Calu3 (cell line): ENCODE measurements at regions not wholly inside any gene's neighbourhood (a gene's known extent, or its start where the extent isn't known, plus 50 kb on each side); places are given as distances from the start of the nearest gene placed in this dataset.

Source experiments
- BruUV-seq: library from RNA; stranded (reverse); fragments of 400-500 nt; replicated peaks from 2 replicates; lab custom pipeline; 2021; lab: Mats Ljungman, UMichigan
- CTCF ChIA-PET: fragments of 300-600 bp; sonication (Branson Sonifier 250); formaldehyde crosslinking; loops from one replicate; lab custom pipeline; 2022; ENCODE audit warnings: antibody characterized with exemption; lab: Charles Lee
- DNase-seq: peaks from one replicate; pipeline ENCODE4 v3.0.0; 2022
- H3K27ac Mint-ChIP-seq: one replicate; pipeline ENCODE4 v1.8.0; 2022; ENCODE audit warnings: mixed read lengths; ENCODE audit not compliant: unreplicated experiment
- H3K27me3 Mint-ChIP-seq: one replicate; pipeline ENCODE4 v1.8.0; 2022; ENCODE audit warnings: mixed read lengths; ENCODE audit not compliant: unreplicated experiment
- H3K36me3 Mint-ChIP-seq: one replicate; pipeline ENCODE4 v1.8.0; 2022; ENCODE audit warnings: mild to moderate bottlenecking, moderate library complexity, mixed read lengths; ENCODE audit not compliant: insufficient read depth, unreplicated experiment
- H3K4me1 Mint-ChIP-seq: one replicate; pipeline ENCODE4 v1.8.0; 2022; ENCODE audit warnings: mild to moderate bottlenecking, low read depth, mixed read lengths; ENCODE audit not compliant: unreplicated experiment
- H3K4me3 Mint-ChIP-seq: one replicate; pipeline ENCODE4 v1.8.0; 2022; ENCODE audit warnings: mild to moderate bottlenecking, low read depth, moderate library complexity, mixed read lengths; ENCODE audit not compliant: unreplicated experiment
- H3K9me3 Mint-ChIP-seq: one replicate; pipeline ENCODE4 v1.8.0; 2022; ENCODE audit warnings: low read depth, mixed read lengths; ENCODE audit not compliant: unreplicated experiment
- intact Hi-C: fragments of 100-400 bp; cut with micrococcal nuclease; formaldehyde crosslinking; loops from one replicate; pipeline ENCODE4 v1.10.0; 2022; ENCODE audit not compliant: unreplicated experiment
- TF ChIP-seq, protein P1 (sequence below): fragments of 200-600 bp; IDR thresholded peaks from one replicate; pipeline ENCODE4 v1.8.0; 2022; ENCODE audit warnings: antibody characterized with exemption; ENCODE audit not compliant: unreplicated experiment

GRCh38 chr9:82271106-82271561 is 282.6 kb downstream of the SPATA31D1 start:
- no peak for DNase-seq
- H3K36me3 Mint-ChIP-seq = no peaks in the 10 kb centered on the region
- H3K27ac Mint-ChIP-seq = no peak overlapping the region
- intact Hi-C loops = no loop called here
- TF ChIP-seq, protein P1, sequence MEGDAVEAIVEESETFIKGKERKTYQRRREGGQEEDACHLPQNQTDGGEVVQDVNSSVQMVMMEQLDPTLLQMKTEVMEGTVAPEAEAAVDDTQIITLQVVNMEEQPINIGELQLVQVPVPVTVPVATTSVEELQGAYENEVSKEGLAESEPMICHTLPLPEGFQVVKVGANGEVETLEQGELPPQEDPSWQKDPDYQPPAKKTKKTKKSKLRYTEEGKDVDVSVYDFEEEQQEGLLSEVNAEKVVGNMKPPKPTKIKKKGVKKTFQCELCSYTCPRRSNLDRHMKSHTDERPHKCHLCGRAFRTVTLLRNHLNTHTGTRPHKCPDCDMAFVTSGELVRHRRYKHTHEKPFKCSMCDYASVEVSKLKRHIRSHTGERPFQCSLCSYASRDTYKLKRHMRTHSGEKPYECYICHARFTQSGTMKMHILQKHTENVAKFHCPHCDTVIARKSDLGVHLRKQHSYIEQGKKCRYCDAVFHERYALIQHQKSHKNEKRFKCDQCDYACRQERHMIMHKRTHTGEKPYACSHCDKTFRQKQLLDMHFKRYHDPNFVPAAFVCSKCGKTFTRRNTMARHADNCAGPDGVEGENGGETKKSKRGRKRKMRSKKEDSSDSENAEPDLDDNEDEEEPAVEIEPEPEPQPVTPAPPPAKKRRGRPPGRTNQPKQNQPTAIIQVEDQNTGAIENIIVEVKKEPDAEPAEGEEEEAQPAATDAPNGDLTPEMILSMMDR = no peak
- no peaks in the 10 kb centered on the region for H3K27me3 Mint-ChIP-seq
- H3K4me1 Mint-ChIP-seq = no peaks in the 10 kb centered on the region
- H3K9me3 Mint-ChIP-seq = no peaks in the 10 kb centered on the region
- CTCF ChIA-PET = no interaction called here
- H3K4me3 Mint-ChIP-seq = no peak overlapping the region
- BruUV-seq = no TSS peak

GRCh38 chr9:82273121-82273520 is 284.5 kb downstream of the SPATA31D1 start:
- no peak overlapping the region for H3K4me3 Mint-ChIP-seq
- no peaks in the 10 kb centered on the region for H3K27me3 Mint-ChIP-seq
- no peaks in the 10 kb centered on the region for H3K36me3 Mint-ChIP-seq
- CTCF ChIA-PET = no interaction called here
- no TSS peak for BruUV-seq
- no peaks in the 10 kb centered on the region for H3K4me1 Mint-ChIP-seq
- intact Hi-C loops = no loop called here
- TF ChIP-seq, protein P1 = no peak
- no peak for DNase-seq
- no peak overlapping the region for H3K27ac Mint-ChIP-seq
- H3K9me3 Mint-ChIP-seq = peaks cover 3% of the 10 kb centered on the region

DNA sequence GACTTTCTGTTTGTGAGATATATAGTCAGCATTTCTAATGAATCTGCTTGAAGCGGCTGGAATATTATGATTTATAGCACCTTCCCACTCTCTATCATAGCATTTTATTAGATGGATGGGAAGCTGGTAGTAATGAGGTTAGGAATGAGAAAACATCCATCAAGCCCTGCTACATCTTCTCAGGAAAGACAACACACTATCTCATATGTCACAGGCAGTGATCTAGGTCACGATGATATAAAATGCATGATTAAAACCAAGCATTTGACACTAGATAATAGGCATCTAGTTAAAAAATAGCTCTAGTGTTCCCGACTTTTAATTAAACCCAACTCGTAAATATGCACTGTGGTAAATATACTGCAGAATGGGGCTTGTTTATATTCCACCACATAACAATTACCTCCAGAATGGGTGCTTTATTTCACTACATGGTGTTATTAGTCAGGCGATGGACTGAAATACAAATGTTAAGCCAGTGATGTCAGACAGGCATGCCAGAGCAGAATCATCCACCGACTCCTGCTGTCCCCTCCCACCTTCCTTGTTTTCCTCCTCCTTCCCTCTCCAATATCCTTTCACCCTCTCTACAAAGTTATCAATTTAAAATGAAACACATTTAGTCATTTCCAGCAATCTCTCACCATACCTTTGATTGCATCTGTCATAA is 286.8 kb downstream of the SPATA31D1 start:
- no peak overlapping the region for H3K27ac Mint-ChIP-seq
- TF ChIP-seq, protein P1 = no peak
- peaks cover 7% of the 10 kb centered on the region for H3K9me3 Mint-ChIP-seq
- no TSS peak for BruUV-seq
- no peaks in the 10 kb centered on the region for H3K36me3 Mint-ChIP-seq
- no peaks in the 10 kb centered on the region for H3K27me3 Mint-ChIP-seq
- no peak overlapping the region for H3K4me3 Mint-ChIP-seq
- no peaks in the 10 kb centered on the region for H3K4me1 Mint-ChIP-seq
- no peak for DNase-seq
- CTCF ChIA-PET = no interaction called here
- intact Hi-C loops = no loop called here

GRCh38 chr9:82281066-82281465 is 292.5 kb downstream of the SPATA31D1 start:
- H3K36me3 Mint-ChIP-seq = no peaks in the 10 kb centered on the region
- H3K4me3 Mint-ChIP-seq = no peak overlapping the region
- intact Hi-C loops = no loop called here
- H3K27me3 Mint-ChIP-seq = no peaks in the 10 kb centered on the region
- no TSS peak for BruUV-seq
- H3K4me1 Mint-ChIP-seq = no peaks in the 10 kb centered on the region
- CTCF ChIA-PET = no interaction called here
- TF ChIP-seq, protein P1 = no peak
- no peak overlapping the region for H3K27ac Mint-ChIP-seq
- DNase-seq = no peak
- peaks cover 7% of the 10 kb centered on the region for H3K9me3 Mint-ChIP-seq
